H9 (cell line): ENCODE measurements at regions not wholly inside any gene's neighbourhood (a gene's known extent, or its start where the extent isn't known, plus 50 kb on each side); places are given as distances from the start of the nearest gene placed in this dataset.

Source experiments
- DNase-seq: peaks from one replicate; pipeline ENCODE4 v3.0.0-alpha.2; 2017
- H2AFZ ChIP-seq: one replicate; pipeline ENCODE4 v1.6.1; 2013; ENCODE audit warnings: mild to moderate bottlenecking, low read length, control low read depth, moderate library complexity
- H2AK5ac ChIP-seq: 2 replicates; pipeline ENCODE4 v1.6.1; 2013; ENCODE audit warnings: low read length, control low read depth, mixed read lengths; ENCODE audit not compliant: insufficient read length
- H2BK120ac ChIP-seq: one replicate; pipeline ENCODE4 v1.6.1; 2013; ENCODE audit warnings: low read depth, mild to moderate bottlenecking, low read length, control low read depth, inconsistent platforms; ENCODE audit not compliant: poor library complexity, severe bottlenecking
- H2BK12ac ChIP-seq: 2 replicates; pipeline ENCODE4 v1.6.1; 2013; ENCODE audit warnings: low read length, control low read depth, mixed read lengths, low read depth; ENCODE audit not compliant: insufficient read length
- H2BK15ac ChIP-seq: 2 replicates; pipeline ENCODE4 v1.6.1; 2013; ENCODE audit warnings: low read depth, low read length, control low read depth
- H2BK20ac ChIP-seq: one replicate; pipeline ENCODE4 v1.6.1; 2013; ENCODE audit warnings: low read depth, mild to moderate bottlenecking, low read length, control low read depth, inconsistent platforms; ENCODE audit not compliant: poor library complexity, severe bottlenecking
- H2BK5ac ChIP-seq: 2 replicates; pipeline ENCODE4 v1.6.1; 2013; ENCODE audit warnings: low read length, control low read depth, mixed read lengths; ENCODE audit not compliant: insufficient read length
- H3K14ac ChIP-seq: 2 replicates; pipeline ENCODE4 v1.6.1; 2013; ENCODE audit warnings: low read length, control low read depth; ENCODE audit not compliant: insufficient read depth
- H3K18ac ChIP-seq: 2 replicates; pipeline ENCODE4 v1.6.1; 2013; ENCODE audit warnings: low read depth, mild to moderate bottlenecking, mixed read lengths, low read length, control low read depth; ENCODE audit not compliant: insufficient read length
- H3K23ac ChIP-seq: 2 replicates; pipeline ENCODE4 v1.6.1; 2013; ENCODE audit warnings: low read length, control low read depth, mixed read lengths, low read depth; ENCODE audit not compliant: insufficient read length
- H3K23me2 ChIP-seq: 2 replicates; pipeline ENCODE4 v1.6.1; 2013; ENCODE audit warnings: low read depth, mild to moderate bottlenecking, mixed read lengths, low read length, control low read depth; ENCODE audit not compliant: insufficient read length, poor library complexity, severe bottlenecking
- H3K27ac ChIP-seq: 2 replicates; pipeline ENCODE4 v1.5.1; 2013; ENCODE audit warnings: low read length, control low read depth, mixed read lengths, low read depth; ENCODE audit not compliant: insufficient read length
- H3K27me3 ChIP-seq: 2 replicates; pipeline ENCODE4 v1.6.1; 2013; ENCODE audit warnings: low read length, control low read depth, inconsistent platforms; ENCODE audit not compliant: insufficient read depth
- H3K4ac ChIP-seq: 2 replicates; pipeline ENCODE4 v1.6.1; 2013; ENCODE audit warnings: low read depth, mild to moderate bottlenecking, control low read depth, inconsistent platforms, low read length, moderate library complexity
- H3K4me1 ChIP-seq: 2 replicates; pipeline ENCODE4 v1.6.1; 2013; ENCODE audit warnings: low read length, control low read depth, inconsistent platforms; ENCODE audit not compliant: insufficient read depth
- H3K4me2 ChIP-seq: 2 replicates; pipeline ENCODE4 v1.6.1; 2013; ENCODE audit warnings: low read length, control low read depth, mixed read lengths; ENCODE audit not compliant: insufficient read length, insufficient read depth
- H3K56ac ChIP-seq: 2 replicates; pipeline ENCODE4 v1.6.1; 2013; ENCODE audit warnings: low read depth, mild to moderate bottlenecking, mixed read lengths, low read length, control low read depth; ENCODE audit not compliant: insufficient read length
- H3K79me1 ChIP-seq: 2 replicates; pipeline ENCODE4 v1.6.1; 2013; ENCODE audit warnings: low read depth, mild to moderate bottlenecking, moderate library complexity, low read length, control low read depth, inconsistent platforms; ENCODE audit not compliant: insufficient read depth, poor library complexity, severe bottlenecking
- H3K79me2 ChIP-seq: 2 replicates; pipeline ENCODE4 v1.6.1; 2013; ENCODE audit warnings: low read length, control low read depth, inconsistent platforms; ENCODE audit not compliant: insufficient read depth
- H3K9ac ChIP-seq: 2 replicates; pipeline ENCODE4 v1.6.1; 2013; ENCODE audit warnings: low read length, control low read depth, mixed read lengths; ENCODE audit not compliant: insufficient read length; ENCODE audit errors: extremely low read depth
- H3K9me3 ChIP-seq: one replicate; pipeline ENCODE4 v1.6.1; 2013; ENCODE audit warnings: low read depth, low read length, inconsistent platforms; ENCODE audit not compliant: control insufficient read depth
- H3T11ph ChIP-seq: one replicate; pipeline ENCODE4 v1.6.1; 2013; ENCODE audit warnings: mild to moderate bottlenecking, low read length, control low read depth, inconsistent platforms
- H4K20me1 ChIP-seq: one replicate; pipeline ENCODE4 v1.6.1; 2013; ENCODE audit not compliant: control insufficient read depth, insufficient read length, insufficient read depth
- H4K5ac ChIP-seq: 2 replicates; pipeline ENCODE4 v1.6.1; 2013; ENCODE audit warnings: low read depth, mild to moderate bottlenecking, mixed read lengths, low read length, control low read depth; ENCODE audit not compliant: insufficient read length
- H4K8ac ChIP-seq: replicated peaks from 2 replicates; pipeline ENCODE4 v1.6.1; 2013; ENCODE audit warnings: low read length, control low read depth, mixed read lengths, low read depth; ENCODE audit not compliant: insufficient read length
- H4K91ac ChIP-seq: 2 replicates; pipeline ENCODE4 v1.6.1; 2013; ENCODE audit warnings: low read depth, mild to moderate bottlenecking, moderate library complexity, mixed read lengths, low read length, control low read depth; ENCODE audit not compliant: insufficient read length
- H3K27ac Mint-ChIP-seq, 3 experiments: 2 replicates in 2 of 3; 3 replicates in 1 of 3; pipeline ENCODE4 v1.8.0; 2020 to 2021; ENCODE audit warnings: mixed read lengths in 3 of 3, mild to moderate bottlenecking in 1 of 3, moderate library complexity in 1 of 3
- H3K27me3 Mint-ChIP-seq: 2 replicates; pipeline ENCODE4 v1.8.0; 2021; ENCODE audit warnings: low read depth, mild to moderate bottlenecking, moderate library complexity, mixed read lengths
- H3K36me3 Mint-ChIP-seq, 3 experiments: 2 replicates in 2 of 3; 3 replicates in 1 of 3; pipeline ENCODE4 v1.8.0; 2020 to 2021; ENCODE audit warnings: low read depth in 3 of 3, mixed read lengths in 3 of 3; ENCODE audit not compliant: insufficient read depth in 1 of 3
- H3K4me1 Mint-ChIP-seq, 2 experiments: 2 replicates each; pipeline ENCODE4 v1.8.0; 2020; ENCODE audit warnings: mixed read lengths in 2 of 2
- H3K4me3 Mint-ChIP-seq, 2 experiments: 2 replicates in 1 of 2; 3 replicates in 1 of 2; pipeline ENCODE4 v1.8.0; 2020 to 2021; ENCODE audit warnings: mild to moderate bottlenecking in 2 of 2, mixed read lengths in 2 of 2, moderate library complexity in 1 of 2
- H3K9me3 Mint-ChIP-seq, 2 experiments: 2 replicates in 1 of 2; 3 replicates in 1 of 2; pipeline ENCODE4 v1.8.0; 2020; ENCODE audit warnings: mild to moderate bottlenecking in 2 of 2, mixed read lengths in 2 of 2, moderate library complexity in 1 of 2
- WGBS: extraction: QIAGEN DNeasy Blood & Tissue Kit; methylation state at CpG from one replicate; pipeline ENCODE4 v1.1.7; 2013; ENCODE audit warnings: missing lambda C conversion rate, low lambda C conversion rate, mixed read lengths; ENCODE audit not compliant: insufficient read length; ENCODE audit errors: extremely low coverage; 5-methylcytosine and 5-hydroxymethylcytosine counted together
- TF ChIP-seq, protein P1 (sequence below): fragments of 200-600 bp; sonication (generic); conservative IDR thresholded peaks from 3 replicates; pipeline ENCODE4 v1.8.0; 2021; ENCODE audit warnings: antibody characterized with exemption, mild to moderate bottlenecking

- Histone ChIP-seq H2BK12ac (no peak overlapping the region), H2BK5ac (no peak overlapping the region), H2AK5ac (no peak overlapping the region), H3K79me1 (no peaks in the 10 kb centered on the region), H3K4me2 (no peak overlapping the region), H3K4ac (no peak overlapping the region), H3K14ac (no peak overlapping the region), H2AFZ (no peak overlapping the region), H3K4me1 (no peaks in the 10 kb centered on the region), H3K9me3 (no peaks in the 10 kb centered on the region), H3K18ac (no peak overlapping the region), H2BK20ac (no peak overlapping the region), H3K56ac (no peak overlapping the region), H4K20me1 (no peaks in the 10 kb centered on the region), H3K27ac (no peak overlapping the region), H3K79me2 (no peaks in the 10 kb centered on the region), H3K23me2 (no peaks in the 10 kb centered on the region), H3K23ac (no peak overlapping the region), H3K27me3 (no peaks in the 10 kb centered on the region), H3T11ph (no peak overlapping the region), H2BK15ac (no peak overlapping the region), H3K9ac (no peak overlapping the region), H2BK120ac (no peak overlapping the region), H4K8ac (no peak overlapping the region), H4K5ac (no peak overlapping the region), H4K91ac (no peak overlapping the region)
- no peaks in the 10 kb centered on the region for H3K36me3 Mint-ChIP-seq
- no CpG with 5 or more reads among the region's 4 CpGs for WGBS
- DNase-seq = no peak
- H3K27ac Mint-ChIP-seq = no peak overlapping the region
- TF ChIP-seq, protein P1, sequence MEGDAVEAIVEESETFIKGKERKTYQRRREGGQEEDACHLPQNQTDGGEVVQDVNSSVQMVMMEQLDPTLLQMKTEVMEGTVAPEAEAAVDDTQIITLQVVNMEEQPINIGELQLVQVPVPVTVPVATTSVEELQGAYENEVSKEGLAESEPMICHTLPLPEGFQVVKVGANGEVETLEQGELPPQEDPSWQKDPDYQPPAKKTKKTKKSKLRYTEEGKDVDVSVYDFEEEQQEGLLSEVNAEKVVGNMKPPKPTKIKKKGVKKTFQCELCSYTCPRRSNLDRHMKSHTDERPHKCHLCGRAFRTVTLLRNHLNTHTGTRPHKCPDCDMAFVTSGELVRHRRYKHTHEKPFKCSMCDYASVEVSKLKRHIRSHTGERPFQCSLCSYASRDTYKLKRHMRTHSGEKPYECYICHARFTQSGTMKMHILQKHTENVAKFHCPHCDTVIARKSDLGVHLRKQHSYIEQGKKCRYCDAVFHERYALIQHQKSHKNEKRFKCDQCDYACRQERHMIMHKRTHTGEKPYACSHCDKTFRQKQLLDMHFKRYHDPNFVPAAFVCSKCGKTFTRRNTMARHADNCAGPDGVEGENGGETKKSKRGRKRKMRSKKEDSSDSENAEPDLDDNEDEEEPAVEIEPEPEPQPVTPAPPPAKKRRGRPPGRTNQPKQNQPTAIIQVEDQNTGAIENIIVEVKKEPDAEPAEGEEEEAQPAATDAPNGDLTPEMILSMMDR = no peak
- H3K4me3 Mint-ChIP-seq = no peak overlapping the region
- H3K4me1 Mint-ChIP-seq = peaks cover 11% of the 10 kb centered on the region in 2 experiments
- H3K9me3 Mint-ChIP-seq = peaks cover 3 to 4% of the 10 kb centered on the region in 2 experiments; a peak in 2 of 5 replicates
- H3K27me3 Mint-ChIP-seq = no peaks in the 10 kb centered on the region
Observed at GRCh38 chr3:117524890-117525289, 815.3 kb downstream of the TUSC7 start.
